Panc1 (cell line): ENCODE measurements at regions not wholly inside any gene's neighbourhood (a gene's known extent, or its start where the extent isn't known, plus 50 kb on each side); places are given as distances from the start of the nearest gene placed in this dataset.

Experiments
- ATAC-seq: fragments of 200-7000 bp; cut with Tn5 transposase; 2 replicates; pipeline ENCODE4 v1.9.1; 2020; ENCODE audit warnings: mild to moderate bottlenecking, moderate library complexity
- BruUV-seq: library from RNA; stranded (reverse); fragments of 400-500 nt; replicated peaks from 2 replicates; lab custom pipeline; 2021; lab: Mats Ljungman, UMichigan
- CTCF ChIA-PET: fragments of 300-600 bp; sonication (Branson Sonifier 250); formaldehyde crosslinking; loops from one replicate; lab custom pipeline; 2022; ENCODE audit warnings: antibody characterized with exemption; lab: Charles Lee
- POLR2A ChIA-PET: fragments of 300-600 bp; sonication (Branson Sonifier 250); formaldehyde crosslinking; loops from one replicate; lab custom pipeline; 2022; ENCODE audit warnings: antibody characterized with exemption; lab: Charles Lee
- DNase-seq: peaks from one replicate; pipeline ENCODE4 v3.0.0-alpha.2; 2010; ENCODE audit warnings: low read depth, low spot score
- H3K27ac ChIP-seq: 2 replicates; pipeline ENCODE4 v1.5.1; 2011; ENCODE audit warnings: mild to moderate bottlenecking, low read length, inconsistent platforms
- H3K27me3 ChIP-seq: fragments of 200-500 bp; sonication (Bioruptor generic); 2 replicates; pipeline ENCODE4 v1.6.0; 2014; ENCODE audit warnings: low read length, inconsistent platforms; ENCODE audit not compliant: control insufficient read depth, insufficient read depth
- H3K36me3 ChIP-seq: fragments of 200-500 bp; sonication (Bioruptor generic); 2 replicates; pipeline ENCODE4 v1.5.1; 2014; ENCODE audit warnings: inconsistent platforms, mild to moderate bottlenecking, low read length, moderate library complexity; ENCODE audit not compliant: control insufficient read depth, insufficient read depth
- H3K4me1 ChIP-seq: 2 replicates; pipeline ENCODE4 v1.5.1; 2011; ENCODE audit warnings: inconsistent platforms, mild to moderate bottlenecking, low read length, moderate library complexity; ENCODE audit not compliant: control insufficient read depth, insufficient read depth
- H3K4me3 ChIP-seq, 2 experiments: 2 replicates each; pipeline ENCODE4 v1.5.1; 2011 to 2012; ENCODE audit warnings: low read depth in 2 of 2, low read length in 2 of 2, mild to moderate bottlenecking in 2 of 2, inconsistent platforms in 1 of 2, moderate library complexity in 1 of 2
- H3K9me3 ChIP-seq: fragments of 200-500 bp; sonication (Bioruptor generic); 2 replicates; pipeline ENCODE4 v1.5.1; 2014; ENCODE audit warnings: low read depth, mild to moderate bottlenecking, inconsistent platforms, low read length, moderate library complexity; ENCODE audit not compliant: control insufficient read depth, insufficient read depth
- CTCF ChIP-seq: fragments of 450-650 bp; IDR thresholded peaks from 2 replicates; pipeline ENCODE4 v1.5.1; 2017; ENCODE audit warnings: mild to moderate bottlenecking
- POLR2AphosphoS5 ChIP-seq: IDR thresholded peaks from 2 replicates; pipeline ENCODE4 v1.6.1; 2012; ENCODE audit warnings: mild to moderate bottlenecking, low read depth, low read length, moderate library complexity
- REST ChIP-seq, 2 experiments: IDR thresholded peaks; 2 replicates each; pipeline ENCODE4 v1.6.1; 2011 to 2012; ENCODE audit warnings: low read depth in 2 of 2, control low read depth in 1 of 2, low read length in 1 of 2, mild to moderate bottlenecking in 1 of 2, moderate library complexity in 1 of 2; ENCODE audit not compliant: insufficient read depth in 1 of 2
- SIN3A ChIP-seq: IDR thresholded peaks from 2 replicates; pipeline ENCODE4 v1.6.1; 2012; ENCODE audit warnings: low read depth, mild to moderate bottlenecking, low read length, moderate library complexity, borderline replicate concordance; ENCODE audit not compliant: insufficient read depth
- TCF7L2 ChIP-seq: IDR thresholded peaks from 2 replicates; pipeline ENCODE4 v1.6.1; 2011; ENCODE audit warnings: mild to moderate bottlenecking, low read depth, low read length, inconsistent platforms
- in situ Hi-C: cut with HindIII; loops from 2 replicates; pipeline ENCODE4 v1.10.0; 2016; ENCODE audit warnings: low sequenced_read_pairs, low pct_unique_long_range_greater_than_20kb
- intact Hi-C: fragments of 100-400 bp; cut with micrococcal nuclease; formaldehyde crosslinking; loops from one replicate; pipeline ENCODE4 v1.10.0; 2022; ENCODE audit not compliant: unreplicated experiment

- Histone ChIP-seq H3K9me3 (no peaks in the 10 kb centered on the region), H3K4me3 (no peak overlapping the region), H3K27ac (no peak overlapping the region), H3K27me3 (no peaks in the 10 kb centered on the region), H3K36me3 (no peaks in the 10 kb centered on the region), H3K4me1 (no peaks in the 10 kb centered on the region)
- in situ Hi-C loops (no loop called here), intact Hi-C loops (no loop called here)
- ChIA-PET POLR2A (no interaction called here), CTCF (no interaction called here)
- TF ChIP-seq CTCF (no peak), POLR2AphosphoS5 (no peak), SIN3A (no peak), REST (IDR thresholded peaks at IDR 0.05; ENCODE audit: insufficient read depth in 1 of 2, low read depth in 2 of 2, low read length in 1 of 2) (no peak), TCF7L2 (no peak)
- DNase-seq: no peak
- ATAC-seq: no peak
- no TSS peak for BruUV-seq
Measured at GRCh38 chr4:122522944-122523343, 66.4 kb upstream of the IL2 start.

- DNase-seq (no peak), ATAC-seq (no peak)
- Histone ChIP-seq H3K9me3 (no peaks in the 10 kb centered on the region), H3K4me3 (no peak overlapping the region), H3K4me1 (no peaks in the 10 kb centered on the region), H3K27me3 (peaks cover 7% of the 10 kb centered on the region), H3K36me3 (no peaks in the 10 kb centered on the region), H3K27ac (no peak overlapping the region)
- no TSS peak for BruUV-seq
- in situ Hi-C loops (no loop called here), intact Hi-C loops (no loop called here)
- POLR2A ChIA-PET: interaction anchor here (0.6 kb wide), 1 partner anchor 25 kb away, joined by 7 read pairs; no protein-coding TSS in a partner anchor
- no peak for TF ChIP-seq CTCF
- TF ChIP-seq POLR2AphosphoS5: no peak
- no peak for TF ChIP-seq SIN3A
- TF ChIP-seq REST (IDR thresholded peaks at IDR 0.05; ENCODE audit: insufficient read depth in 1 of 2, low read depth in 2 of 2, low read length in 1 of 2): no peak
- TF ChIP-seq TCF7L2: no peak
- CTCF ChIA-PET: no interaction called here
Measured at GRCh38 chr4:122517345-122517744, 60.8 kb upstream of the IL2 start.
